HEK293T (cell line): ENCODE measurements at regions not wholly inside any gene's neighbourhood (a gene's known extent, or its start where the extent isn't known, plus 50 kb on each side); places are given as distances from the start of the nearest gene placed in this dataset.

Source experiments
- CTCF ChIA-PET: fragments of 350-600 bp; formaldehyde crosslinking; extraction: SDS; loops from one replicate; lab custom pipeline; 2021; ENCODE audit warnings: antibody characterized with exemption, inconsistent platforms; lab: Yijun Ruan, JAX
- POLR2A ChIA-PET: fragments of 350-600 bp; formaldehyde crosslinking; extraction: SDS; loops from one replicate; lab custom pipeline; 2020; ENCODE audit warnings: antibody characterized with exemption, inconsistent platforms; lab: Yijun Ruan, JAX
- DNase-seq: peaks from one replicate; pipeline ENCODE4 v3.0.0; 2012; ENCODE audit warnings: mixed read lengths; ENCODE audit errors: extremely low spot score
- ARNT ChIP-seq: fragments of 450-650 bp; IDR thresholded peaks from 2 replicates; pipeline ENCODE4 v1.6.1; 2017; ENCODE audit warnings: mild to moderate bottlenecking
- BHLHE40 ChIP-seq: fragments of 450-650 bp; IDR thresholded peaks from 2 replicates; pipeline ENCODE4 v1.6.1; 2016; ENCODE audit warnings: mild to moderate bottlenecking, moderate library complexity, borderline replicate concordance
- CTBP1 ChIP-seq: fragments of 450-650 bp; IDR thresholded peaks from 2 replicates; pipeline ENCODE4 v1.6.1; 2016; ENCODE audit warnings: borderline replicate concordance
- ELF4 ChIP-seq: fragments of 450-650 bp; IDR thresholded peaks from 2 replicates; pipeline ENCODE4 v1.6.1; 2017; ENCODE audit warnings: antibody characterized with exemption
- FOXA1 ChIP-seq: fragments of 450-650 bp; IDR thresholded peaks from 2 replicates; pipeline ENCODE4 v1.6.1; 2016; ENCODE audit warnings: mild to moderate bottlenecking
- FOXK2 ChIP-seq: fragments of 450-650 bp; IDR thresholded peaks from 2 replicates; pipeline ENCODE4 v1.6.1; 2016; ENCODE audit warnings: mild to moderate bottlenecking
- FOXM1 ChIP-seq: fragments of 450-650 bp; IDR thresholded peaks from 2 replicates; pipeline ENCODE4 v1.6.1; 2017; ENCODE audit warnings: mild to moderate bottlenecking, borderline replicate concordance
- HDGF ChIP-seq: fragments of 450-650 bp; IDR thresholded peaks from 2 replicates; pipeline ENCODE4 v1.6.1; 2017; ENCODE audit warnings: antibody characterized with exemption, borderline replicate concordance
- L3MBTL2 ChIP-seq: fragments of 450-650 bp; conservative IDR thresholded peaks from 2 replicates; pipeline ENCODE4 v1.6.1; 2016; ENCODE audit warnings: mild to moderate bottlenecking
- LEF1 ChIP-seq: fragments of 450-650 bp; IDR thresholded peaks from 2 replicates; pipeline ENCODE4 v1.6.1; 2017; ENCODE audit warnings: mild to moderate bottlenecking, borderline replicate concordance
- NFRKB ChIP-seq: fragments of 450-650 bp; IDR thresholded peaks from 2 replicates; pipeline ENCODE4 v1.6.1; 2016; ENCODE audit warnings: mild to moderate bottlenecking, moderate library complexity
- SP1 ChIP-seq: fragments of 450-650 bp; IDR thresholded peaks from 2 replicates; pipeline ENCODE4 v1.6.1; 2017
- SUZ12 ChIP-seq: fragments of 450-650 bp; IDR thresholded peaks from 2 replicates; pipeline ENCODE4 v1.6.1; 2016; ENCODE audit warnings: mild to moderate bottlenecking
- TARDBP ChIP-seq: fragments of 450-650 bp; IDR thresholded peaks from 2 replicates; pipeline ENCODE4 v1.6.1; 2016
- ZNF384 ChIP-seq: fragments of 450-650 bp; IDR thresholded peaks from 2 replicates; pipeline ENCODE4 v1.6.1; 2016
- TF ChIP-seq, protein P1 (sequence below): fragments of 450-650 bp; IDR thresholded peaks from 2 replicates; pipeline ENCODE4 v1.6.1; 2016

DNA sequence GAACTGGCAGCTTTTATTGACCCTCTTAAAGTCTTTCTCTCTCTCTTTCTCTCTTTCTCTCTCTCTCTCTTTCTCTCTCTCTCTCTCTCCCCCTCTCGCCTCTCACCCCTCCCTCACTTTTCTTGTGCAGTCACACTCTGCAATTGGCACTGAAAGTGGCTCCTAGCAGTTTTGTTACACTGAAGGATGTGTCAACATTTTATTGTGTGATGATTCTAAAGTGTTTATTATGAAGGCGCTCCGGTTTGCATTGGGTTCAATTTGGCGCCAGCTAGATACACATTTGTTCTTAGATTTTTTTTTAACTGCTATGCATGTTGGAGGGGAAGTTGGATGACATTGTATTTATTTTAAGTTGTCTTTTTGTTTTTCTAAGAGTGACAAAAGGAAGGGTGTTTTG is 64.0 kb upstream of the CHRM3 start:
- ChIA-PET POLR2A (no interaction called here), CTCF (no interaction called here)
- DNase-seq, result no peak
- TF ChIP-seq ELF4 (no peak), HDGF (no peak), L3MBTL2 (no peak)

- POLR2A ChIA-PET, result no interaction called here
- TF ChIP-seq FOXK2 (no peak), ARNT (no peak), SUZ12 (no peak), FOXA1 (no peak), LEF1 (no peak), CTBP1 (no peak), FOXM1 (no peak), ZNF384 (no peak), BHLHE40 (no peak), HDGF (no peak), ELF4 (no peak), SP1 (no peak), TARDBP (no peak), NFRKB (no peak)
- TF ChIP-seq, protein P1, sequence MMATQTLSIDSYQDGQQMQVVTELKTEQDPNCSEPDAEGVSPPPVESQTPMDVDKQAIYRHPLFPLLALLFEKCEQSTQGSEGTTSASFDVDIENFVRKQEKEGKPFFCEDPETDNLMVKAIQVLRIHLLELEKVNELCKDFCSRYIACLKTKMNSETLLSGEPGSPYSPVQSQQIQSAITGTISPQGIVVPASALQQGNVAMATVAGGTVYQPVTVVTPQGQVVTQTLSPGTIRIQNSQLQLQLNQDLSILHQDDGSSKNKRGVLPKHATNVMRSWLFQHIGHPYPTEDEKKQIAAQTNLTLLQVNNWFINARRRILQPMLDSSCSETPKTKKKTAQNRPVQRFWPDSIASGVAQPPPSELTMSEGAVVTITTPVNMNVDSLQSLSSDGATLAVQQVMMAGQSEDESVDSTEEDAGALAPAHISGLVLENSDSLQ, result no peak
- DNase-seq, result no peak
- CTCF ChIA-PET, result no interaction called here
These were observed 64.5 kb upstream of the CHRM3 start for GRCh38 chr1:239321877-239322276.

GRCh38 chr1:239317948-239318347 is 68.4 kb upstream of the CHRM3 start:
- DNase-seq, result no peak
- ChIA-PET POLR2A (no interaction called here), CTCF (no interaction called here)
- TF ChIP-seq L3MBTL2 (no peak), ZNF384 (no peak), FOXM1 (no peak), FOXK2 (no peak), FOXA1 (no peak), ARNT (no peak), TARDBP (no peak), ELF4 (no peak), LEF1 (no peak), NFRKB (no peak), BHLHE40 (no peak), SUZ12 (no peak), SP1 (no peak), HDGF (no peak)
- TF ChIP-seq, protein P1, result no peak

DNA sequence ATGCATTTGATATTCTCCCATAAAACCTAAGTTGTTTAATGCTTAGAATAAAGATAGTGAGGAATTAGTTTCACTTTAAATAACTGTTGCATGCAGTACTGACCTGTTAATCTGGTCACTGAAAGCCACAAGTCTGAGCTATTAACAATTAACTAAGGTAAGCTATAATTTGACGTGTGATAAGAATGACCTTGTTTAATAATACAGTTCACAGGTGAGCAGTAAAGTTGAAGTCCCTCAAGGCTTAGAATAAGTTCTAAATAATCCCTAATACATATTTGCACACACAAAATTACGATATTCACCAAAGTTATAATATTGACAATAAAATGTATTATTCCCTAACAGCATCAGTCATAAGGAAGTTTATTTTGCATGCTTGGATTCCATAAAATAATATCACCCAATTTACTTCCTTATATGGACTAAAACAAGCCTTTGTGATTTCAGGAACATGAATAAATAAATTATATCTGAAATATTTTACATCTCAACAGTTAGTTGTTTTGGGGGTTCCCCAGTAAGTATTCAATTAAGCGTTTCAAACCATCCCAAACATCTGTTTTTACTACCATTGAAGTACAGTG is 70.6 kb upstream of the CHRM3 start:
- DNase-seq, result no peak
- TF ChIP-seq SUZ12, result no peak
- no peak for TF ChIP-seq FOXM1
- TF ChIP-seq L3MBTL2, result no peak
- TF ChIP-seq, protein P1, result no peak
- TF ChIP-seq CTBP1, result no peak
- ChIA-PET POLR2A (no interaction called here), CTCF (no interaction called here)

GRCh38 chr1:239311331-239311730 is 75.0 kb upstream of the CHRM3 start:
- POLR2A ChIA-PET, result no interaction called here
- no peak for DNase-seq
- CTCF ChIA-PET, result interaction anchor here (0.6 kb wide), 1 partner anchor 10 kb away, joined by 3 read pairs; no protein-coding TSS in a partner anchor
- TF ChIP-seq TARDBP, result no peak

- ChIA-PET CTCF (interaction anchor here (0.6 to 1.3 kb wide), 3 partner anchors 10 to 410 kb away, joined by 3 to 7 read pairs (median 5); no protein-coding TSS in a partner anchor), POLR2A (no interaction called here)
- TF ChIP-seq SP1, result no peak
- TF ChIP-seq FOXM1, result no peak
- TF ChIP-seq BHLHE40, result no peak
- peak; percentile 60 for DNase-seq
These were observed 77.6 kb upstream of the CHRM3 start for GRCh38 chr1:239308701-239309333.

- TF ChIP-seq ARNT (no peak), ELF4 (no peak), FOXA1 (no peak), HDGF (no peak), SUZ12 (no peak), CTBP1 (no peak), LEF1 (no peak), BHLHE40 (no peak), NFRKB (no peak), TARDBP (no peak), FOXM1 (no peak), L3MBTL2 (no peak), FOXK2 (no peak), SP1 (no peak), ZNF384 (no peak)
- TF ChIP-seq, protein P1, result no peak
- CTCF ChIA-PET, result interaction anchor here (0.7 to 1.3 kb wide), 2 partner anchors 11 to 411 kb away, joined by 3 to 5 read pairs; no protein-coding TSS in a partner anchor
- no peak for DNase-seq
These were observed 78.5 kb upstream of the CHRM3 start for GRCh38 chr1:239307886-239308285.

More at GRCh38 chr1:239307886-239308285, 78.5 kb upstream of the CHRM3 start:
- POLR2A ChIA-PET, result no interaction called here
